GM19455 (cell line): ENCODE measurements at regions not wholly inside any gene's neighbourhood (a gene's known extent, or its start where the extent isn't known, plus 50 kb on each side); places are given as distances from the start of the nearest gene placed in this dataset.

Experiments used
- ATAC-seq: cut with Tn5 transposase; IDR thresholded peaks from one replicate; pipeline ENCODE4 v1.9.1; 2021; ENCODE audit not compliant: unreplicated experiment

- ATAC-seq, result no peak
These were observed 207.2 kb downstream of the CHRM3 start for GRCh38 chr1:239593527-239593926.

GRCh38 chr1:239600588-239600987 lies 214.2 kb downstream of the CHRM3 start:
- no peak for ATAC-seq

GRCh38 chr1:239601108-239601507 lies 214.7 kb downstream of the CHRM3 start:
- no peak for ATAC-seq

GRCh38 chr1:239603530-239603929 lies 217.2 kb downstream of the CHRM3 start:
- ATAC-seq, result no peak

GRCh38 chr1:239606850-239607400 lies 220.6 kb downstream of the CHRM3 start:
- no peak for ATAC-seq

GRCh38 chr1:239608469-239608868 lies 222.1 kb downstream of the CHRM3 start:
- ATAC-seq, result no peak

- no peak for ATAC-seq
These were observed 226.0 kb downstream of the CHRM3 start for GRCh38 chr1:239612379-239612778.

- no peak for ATAC-seq
These were observed 230.3 kb downstream of the CHRM3 start for GRCh38 chr1:239616673-239617072.

- no peak for ATAC-seq
These were observed 230.9 kb downstream of the CHRM3 start for GRCh38 chr1:239617259-239617658.

GRCh38 chr1:239617731-239618130 lies 231.4 kb downstream of the CHRM3 start:
- no peak for ATAC-seq

GRCh38 chr1:239619190-239619589 lies 232.8 kb downstream of the CHRM3 start:
- ATAC-seq, result no peak

GRCh38 chr1:239630767-239631166 lies 244.4 kb downstream of the CHRM3 start:
- no peak for ATAC-seq

- ATAC-seq, result no peak
These were observed 247.1 kb downstream of the CHRM3 start for GRCh38 chr1:239633432-239633831.

- no peak for ATAC-seq
These were observed 248.9 kb downstream of the CHRM3 start for GRCh38 chr1:239635276-239635675.

- ATAC-seq, result no peak
These were observed 250.0 kb downstream of the CHRM3 start for GRCh38 chr1:239636347-239636746.

- ATAC-seq, result no peak
These were observed 258.2 kb downstream of the CHRM3 start for GRCh38 chr1:239644604-239645003.

GRCh38 chr1:239647045-239647444 lies 260.7 kb downstream of the CHRM3 start:
- no peak for ATAC-seq

GRCh38 chr1:239647964-239648632 lies 261.7 kb downstream of the CHRM3 start:
- ATAC-seq, result no peak

- ATAC-seq, result no peak
These were observed 268.7 kb downstream of the CHRM3 start for GRCh38 chr1:239655023-239655422.

GRCh38 chr1:239657291-239657690 lies 270.9 kb downstream of the CHRM3 start:
- no peak for ATAC-seq

- ATAC-seq, result no peak
These were observed 276.6 kb downstream of the CHRM3 start for GRCh38 chr1:239662950-239663349.

- ATAC-seq, result no peak
These were observed 285.9 kb downstream of the CHRM3 start for GRCh38 chr1:239672256-239672655.

- ATAC-seq, result no peak
These were observed 289.4 kb downstream of the CHRM3 start for GRCh38 chr1:239675735-239676134.
